ENCODE measurements at regions not wholly inside any gene's neighbourhood (a gene's known extent, or its start where the extent isn't known, plus 50 kb on each side); places are given as distances from the start of the nearest gene placed in this dataset.

DNA sequence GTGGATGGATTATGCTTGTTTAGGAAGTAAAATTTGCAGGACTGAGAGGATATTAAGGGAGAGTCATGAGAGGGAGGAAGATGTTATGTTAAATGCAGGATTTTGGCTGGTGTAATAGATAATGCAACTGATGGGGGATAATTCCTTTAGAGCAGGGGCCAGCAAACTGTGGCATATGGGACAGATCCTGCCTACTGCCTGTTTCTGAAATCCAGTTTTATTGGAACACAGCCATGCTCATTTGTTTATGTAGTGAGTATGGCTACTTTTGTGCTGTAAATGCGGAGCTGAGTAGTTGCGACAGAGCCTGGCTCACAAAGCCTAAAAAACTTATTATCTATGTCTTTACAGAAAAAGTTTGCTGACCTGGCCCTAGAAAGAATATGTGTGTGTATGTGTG lies 66.6 kb upstream of the MPPED2 start:
- no peak for DNase-seq (ENCODE audit: low spot score in 2 of 2)

GRCh38 chr11:30650266-30650665 lies 64.1 kb upstream of the MPPED2 start:
- no peak for FAIRE-seq
- no peak for DNase-seq (ENCODE audit: low spot score in 2 of 2)

More for the DNA sequence above, 66.6 kb upstream of the MPPED2 start:
- FAIRE-seq: no peak

Measured in frontal cortex (tissue), 3 donors.